ENCODE measurements at regions not wholly inside any gene's neighbourhood (a gene's known extent, or its start where the extent isn't known, plus 50 kb on each side); places are given as distances from the start of the nearest gene placed in this dataset.
"Not testable (repeated sequence)": the region's sequence is repeated elsewhere in the genome, so short reads cannot be mapped to it uniquely, and the experiment has no call there.

DNA sequence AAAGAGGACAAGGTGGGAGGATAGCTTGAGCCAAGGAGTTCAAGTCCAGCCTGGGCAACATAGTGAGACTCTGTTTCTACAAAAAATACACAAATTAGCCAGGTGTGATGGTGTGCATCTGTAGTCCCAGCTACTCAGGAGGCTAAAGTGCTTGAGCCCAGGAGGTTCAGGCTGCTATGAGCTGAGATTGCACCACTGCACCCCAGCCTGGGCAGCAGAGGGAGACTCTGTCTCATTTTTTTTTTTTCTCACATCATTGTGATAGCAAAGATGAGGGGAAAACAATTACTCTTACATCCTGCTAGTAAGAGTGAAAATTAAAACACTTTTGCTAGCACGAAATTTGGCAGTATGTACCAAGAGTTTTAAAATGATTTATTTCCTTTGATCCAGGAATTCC lies 463.7 kb downstream of the TMEM135 start:
- no peaks in the 10 kb centered on the region for H3K36me3 Mint-ChIP-seq
- no CpG with 5 or more reads among the region's 1 CpG for whole genome bisulfite sequencing (ENCODE audit: insufficient coverage)
- Histone ChIP-seq H3K27ac (ENCODE audit: low read length) (no peak overlapping the region), H3K36me3 (ENCODE audit: control insufficient read depth, insufficient read depth, low read length) (no peaks in the 10 kb centered on the region), H3K27me3 (ENCODE audit: control insufficient read depth, insufficient read depth, low read length) (no peaks in the 10 kb centered on the region), H3K4me3 (ENCODE audit: low read length) (no peak overlapping the region), H3K4me1 (ENCODE audit: control insufficient read depth, insufficient read depth, low read length) (no peaks in the 10 kb centered on the region), H3K9me3 (ENCODE audit: control insufficient read depth, insufficient read depth, low read length) (no peaks in the 10 kb centered on the region)
- no peaks in the 10 kb centered on the region for H3K4me1 Mint-ChIP-seq
- H3K9me3 Mint-ChIP-seq = peaks cover 3 to 8% of the 10 kb centered on the region in 2 donors
- no peak overlapping the region for H3K4me3 Mint-ChIP-seq
- no peak for TF ChIP-seq CTCF (IDR thresholded peaks at IDR 0.05)
- ATAC-seq (no peak), DNase-seq (no peak)
- intact Hi-C loops (cut with micrococcal nuclease) = no loop called here
- H3K27me3 Mint-ChIP-seq (ENCODE audit: low read depth in 2 of 2) = no peaks in the 10 kb centered on the region
- H3K27ac Mint-ChIP-seq = no peak overlapping the region

DNA sequence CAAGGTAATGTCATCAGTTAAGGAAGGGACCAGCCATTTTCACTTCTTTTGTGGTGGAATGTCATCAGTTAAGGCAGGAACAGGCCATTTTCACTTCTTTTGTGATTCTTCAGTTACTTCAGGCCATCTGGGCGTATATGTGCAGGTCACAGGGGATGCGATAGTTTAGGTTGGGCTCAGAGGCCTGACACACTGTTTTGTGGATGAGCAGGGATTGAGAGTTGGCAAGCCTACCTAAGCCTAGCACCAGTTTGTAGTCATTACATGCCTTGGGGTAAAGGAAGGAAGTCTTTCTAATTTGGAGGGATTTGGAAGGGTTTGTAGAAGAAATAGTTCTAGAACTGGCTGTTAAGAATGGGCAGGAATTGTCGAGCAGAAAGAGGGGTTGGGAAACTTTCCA lies 457.2 kb downstream of the TMEM135 start:
- H3K36me3 ChIP-seq (ENCODE audit: control insufficient read depth, insufficient read depth, low read length); H3K9me3 Mint-ChIP-seq; H3K9me3 ChIP-seq (ENCODE audit: control insufficient read depth, insufficient read depth, low read length); H3K27me3 Mint-ChIP-seq (ENCODE audit: low read depth in 2 of 2); H3K4me1 ChIP-seq (ENCODE audit: control insufficient read depth, insufficient read depth, low read length); H3K4me3 ChIP-seq (ENCODE audit: low read length); H3K27ac Mint-ChIP-seq; ATAC-seq; intact Hi-C loops (cut with micrococcal nuclease); H3K4me3 Mint-ChIP-seq; H3K27ac ChIP-seq (ENCODE audit: low read length); H3K36me3 Mint-ChIP-seq; H3K4me1 Mint-ChIP-seq; H3K27me3 ChIP-seq (ENCODE audit: control insufficient read depth, insufficient read depth, low read length); DNase-seq: not testable (repeated sequence)
- WGBS (ENCODE audit: insufficient coverage) = 96% methylated on average over 3 of the region's 3 CpGs

DNA sequence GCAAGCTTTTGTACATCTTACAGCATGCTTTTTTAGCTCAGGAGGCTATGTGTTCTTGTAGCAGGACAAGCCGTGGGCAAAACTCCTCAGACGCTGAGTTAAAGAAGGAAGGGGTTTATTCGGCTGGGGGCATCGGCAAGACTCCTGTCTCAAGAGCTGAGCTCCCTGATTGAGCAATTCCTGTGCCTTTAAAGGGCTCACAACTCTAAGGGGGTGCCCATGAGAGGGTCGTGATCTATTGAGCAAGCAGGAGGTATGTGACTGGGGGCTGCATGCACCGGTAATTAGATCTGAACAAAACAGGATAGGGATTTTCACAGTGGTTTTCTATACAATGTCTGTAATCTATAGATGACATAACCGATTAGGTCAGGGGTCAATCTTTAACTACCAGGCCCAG lies 456.3 kb downstream of the TMEM135 start:
- H3K4me1 ChIP-seq (ENCODE audit: control insufficient read depth, insufficient read depth, low read length); H3K9me3 ChIP-seq (ENCODE audit: control insufficient read depth, insufficient read depth, low read length); H3K27me3 ChIP-seq (ENCODE audit: control insufficient read depth, insufficient read depth, low read length); H3K36me3 Mint-ChIP-seq; H3K27ac ChIP-seq (ENCODE audit: low read length); H3K4me1 Mint-ChIP-seq; DNase-seq; H3K4me3 Mint-ChIP-seq; intact Hi-C loops (cut with micrococcal nuclease); H3K4me3 ChIP-seq (ENCODE audit: low read length); H3K9me3 Mint-ChIP-seq; H3K27me3 Mint-ChIP-seq (ENCODE audit: low read depth in 2 of 2); H3K36me3 ChIP-seq (ENCODE audit: control insufficient read depth, insufficient read depth, low read length); ATAC-seq; H3K27ac Mint-ChIP-seq: not testable (repeated sequence)
- WGBS (ENCODE audit: insufficient coverage) = 92% methylated on average over 6 of the region's 7 CpGs

GRCh38 chr11:87493516-87493915 lies 455.8 kb downstream of the TMEM135 start:
- DNase-seq = no peak
- peaks cover 0 to 2% of the 10 kb centered on the region in 2 donors for H3K9me3 Mint-ChIP-seq
- intact Hi-C loops (cut with micrococcal nuclease) = no loop called here
- no peak for ATAC-seq
- no peak overlapping the region for H3K27ac ChIP-seq (ENCODE audit: low read length)
- H3K27me3 ChIP-seq (ENCODE audit: control insufficient read depth, insufficient read depth, low read length) = no peaks in the 10 kb centered on the region
- H3K4me1 ChIP-seq (ENCODE audit: control insufficient read depth, insufficient read depth, low read length) = no peaks in the 10 kb centered on the region
- TF ChIP-seq CTCF (IDR thresholded peaks at IDR 0.05) = no peak
- H3K36me3 ChIP-seq (ENCODE audit: control insufficient read depth, insufficient read depth, low read length) = no peaks in the 10 kb centered on the region
- H3K27ac Mint-ChIP-seq = no peak overlapping the region
- no peaks in the 10 kb centered on the region for H3K4me1 Mint-ChIP-seq
- H3K4me3 ChIP-seq (ENCODE audit: low read length) = no peak overlapping the region
- H3K4me3 Mint-ChIP-seq = no peak overlapping the region
- H3K9me3 ChIP-seq (ENCODE audit: control insufficient read depth, insufficient read depth, low read length) = no peaks in the 10 kb centered on the region
- 90% methylated on average over 4 of the region's 4 CpGs for WGBS (ENCODE audit: insufficient coverage)
- H3K36me3 Mint-ChIP-seq = no peaks in the 10 kb centered on the region
- H3K27me3 Mint-ChIP-seq (ENCODE audit: low read depth in 2 of 2) = no peaks in the 10 kb centered on the region

DNA sequence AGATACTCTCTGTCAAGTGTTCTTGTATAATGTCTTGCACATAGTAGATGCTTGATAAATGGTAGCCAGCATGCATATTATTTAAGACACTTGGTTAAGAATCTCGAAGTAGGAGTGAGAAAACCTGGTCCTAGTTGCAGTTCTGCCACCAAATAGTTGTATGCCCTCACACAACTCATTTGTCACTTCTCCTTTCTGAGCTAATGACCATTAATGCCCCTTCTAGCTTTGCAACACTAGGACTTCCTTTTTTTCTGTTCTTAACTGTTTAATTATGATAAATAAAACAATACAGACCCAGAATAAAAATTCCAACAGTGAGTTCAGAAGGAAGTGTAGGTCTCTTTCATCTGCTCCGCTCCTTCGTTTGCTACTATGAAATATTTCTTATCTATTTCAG lies 453.6 kb downstream of the TMEM135 start:
- Mint-ChIP-seq H3K4me3 (no peak overlapping the region), H3K27ac (no peak overlapping the region), H3K9me3 (no peaks in the 10 kb centered on the region), H3K36me3 (no peaks in the 10 kb centered on the region), H3K4me1 (no peaks in the 10 kb centered on the region), H3K27me3 (ENCODE audit: low read depth in 2 of 2) (no peaks in the 10 kb centered on the region)
- Histone ChIP-seq H3K27ac (ENCODE audit: low read length) (no peak overlapping the region), H3K9me3 (ENCODE audit: control insufficient read depth, insufficient read depth, low read length) (no peaks in the 10 kb centered on the region), H3K36me3 (ENCODE audit: control insufficient read depth, insufficient read depth, low read length) (no peaks in the 10 kb centered on the region), H3K27me3 (ENCODE audit: control insufficient read depth, insufficient read depth, low read length) (no peaks in the 10 kb centered on the region), H3K4me1 (ENCODE audit: control insufficient read depth, insufficient read depth, low read length) (no peaks in the 10 kb centered on the region), H3K4me3 (ENCODE audit: low read length) (no peak overlapping the region)
- no peak for TF ChIP-seq CTCF (IDR thresholded peaks at IDR 0.05)
- ATAC-seq (no peak), DNase-seq (no peak)
- 15% methylated on average over 1 of the region's 3 CpGs for WGBS (ENCODE audit: insufficient coverage)
- intact Hi-C loops (cut with micrococcal nuclease) = no loop called here

Data from natural killer cell (primary cell).